SJCRH30 (cell line): ENCODE measurements at regions not wholly inside any gene's neighbourhood (a gene's known extent, or its start where the extent isn't known, plus 50 kb on each side); places are given as distances from the start of the nearest gene placed in this dataset.
"Not testable (repeated sequence)": the region's sequence is repeated elsewhere in the genome, so short reads cannot be mapped to it uniquely, and the experiment has no call there.

Experiments used
- DNase-seq, 2 experiments: peaks; one replicate each; pipeline ENCODE4 v3.0.0-alpha.2; 2015 to 2020
- H3K27ac ChIP-seq: fragments of 250-450 bp; sonication (Bioruptor Pico); 2 replicates; pipeline ENCODE4 v1.5.1; 2020; ENCODE audit warnings: mild to moderate bottlenecking, moderate library complexity
- H3K27me3 ChIP-seq: fragments of 250-450 bp; sonication (Bioruptor Pico); 2 replicates; pipeline ENCODE4 v1.5.1; 2020; ENCODE audit warnings: mild to moderate bottlenecking, moderate library complexity
- H3K36me3 ChIP-seq: fragments of 250-450 bp; sonication (Bioruptor Pico); 2 replicates; pipeline ENCODE4 v1.5.1; 2020; ENCODE audit warnings: mild to moderate bottlenecking, moderate library complexity
- H3K4me1 ChIP-seq: fragments of 250-450 bp; sonication (Bioruptor Pico); 2 replicates; pipeline ENCODE4 v1.5.1; 2020; ENCODE audit warnings: mild to moderate bottlenecking, moderate library complexity
- H3K4me3 ChIP-seq: fragments of 250-450 bp; sonication (Bioruptor Pico); 2 replicates; pipeline ENCODE4 v1.5.1; 2020; ENCODE audit warnings: mild to moderate bottlenecking, moderate library complexity
- H3K9me3 ChIP-seq: fragments of 250-450 bp; sonication (Bioruptor Pico); replicated peaks from 2 replicates; pipeline ENCODE4 v1.5.1; 2020; ENCODE audit warnings: mild to moderate bottlenecking, moderate library complexity

DNA sequence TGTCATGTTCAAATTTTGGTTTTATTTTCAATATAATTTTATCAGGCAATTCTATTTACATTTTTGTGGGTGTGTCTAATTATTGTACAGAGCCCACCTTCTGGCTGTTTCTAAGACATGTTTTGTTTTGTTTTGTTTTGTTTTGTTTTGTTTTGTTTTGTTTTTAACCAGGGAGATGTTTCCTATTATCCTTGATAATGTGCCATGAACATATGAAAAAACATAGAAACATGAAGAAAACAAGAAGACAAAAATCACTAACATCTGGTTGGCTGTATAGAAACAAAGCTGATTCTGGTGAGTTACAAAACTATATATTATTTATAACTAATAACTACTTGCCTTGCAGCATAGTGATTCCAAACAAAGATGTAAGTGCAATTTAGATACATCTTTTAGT lies 128.1 kb upstream of the TRPC4 start:
- no peak for DNase-seq
- no peak overlapping the region for H3K27ac ChIP-seq
- H3K9me3 ChIP-seq, result no peaks in the 10 kb centered on the region
- no peaks in the 10 kb centered on the region for H3K36me3 ChIP-seq
- no peaks in the 10 kb centered on the region for H3K4me1 ChIP-seq
- H3K27me3 ChIP-seq, result no peaks in the 10 kb centered on the region
- no peak overlapping the region for H3K4me3 ChIP-seq

- H3K27me3 ChIP-seq, result no peaks in the 10 kb centered on the region
- no peak overlapping the region for H3K27ac ChIP-seq
- no peaks in the 10 kb centered on the region for H3K9me3 ChIP-seq
- H3K4me1 ChIP-seq, result no peaks in the 10 kb centered on the region
- H3K4me3 ChIP-seq, result no peak overlapping the region
- DNase-seq, result no peak
- H3K36me3 ChIP-seq, result no peaks in the 10 kb centered on the region
These were observed 125.5 kb upstream of the TRPC4 start for GRCh38 chr13:37995092-37995491.

GRCh38 chr13:37986811-37987210 lies 117.2 kb upstream of the TRPC4 start:
- DNase-seq, result no peak
- Histone ChIP-seq H3K4me3 (no peak overlapping the region), H3K4me1 (no peaks in the 10 kb centered on the region), H3K9me3 (no peaks in the 10 kb centered on the region), H3K27ac (no peak overlapping the region), H3K36me3 (no peaks in the 10 kb centered on the region), H3K27me3 (no peaks in the 10 kb centered on the region)

- Histone ChIP-seq H3K27me3 (no peaks in the 10 kb centered on the region), H3K36me3 (no peaks in the 10 kb centered on the region), H3K9me3 (no peaks in the 10 kb centered on the region), H3K4me3 (no peak overlapping the region), H3K4me1 (no peaks in the 10 kb centered on the region), H3K27ac (no peak overlapping the region)
- no peak for DNase-seq
These were observed 115.7 kb upstream of the TRPC4 start for GRCh38 chr13:37985281-37985680.

DNA sequence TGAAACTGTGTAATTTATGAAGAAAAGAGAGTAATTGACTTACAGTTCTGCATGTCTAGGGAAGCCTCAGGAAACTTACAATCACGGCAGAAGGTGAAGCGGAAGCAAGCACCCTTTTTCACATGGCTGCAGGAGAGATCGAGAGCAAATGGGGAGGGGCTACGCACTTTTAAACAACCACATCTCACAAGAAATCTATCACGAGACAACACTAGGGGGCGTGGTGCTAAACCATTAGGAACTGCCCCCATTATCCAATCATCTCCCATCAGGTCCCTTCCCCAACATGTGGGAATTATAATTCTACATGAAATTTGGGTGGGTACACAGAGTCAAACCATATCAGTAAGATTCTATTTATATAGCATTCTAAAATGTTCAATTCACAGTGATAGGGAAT lies 114.8 kb upstream of the TRPC4 start:
- Histone ChIP-seq H3K36me3 (no peaks in the 10 kb centered on the region), H3K9me3 (no peaks in the 10 kb centered on the region), H3K27ac (no peak overlapping the region), H3K27me3 (no peaks in the 10 kb centered on the region), H3K4me3 (no peak overlapping the region), H3K4me1 (no peaks in the 10 kb centered on the region)
- DNase-seq, result peak; percentile 13 to 41

DNA sequence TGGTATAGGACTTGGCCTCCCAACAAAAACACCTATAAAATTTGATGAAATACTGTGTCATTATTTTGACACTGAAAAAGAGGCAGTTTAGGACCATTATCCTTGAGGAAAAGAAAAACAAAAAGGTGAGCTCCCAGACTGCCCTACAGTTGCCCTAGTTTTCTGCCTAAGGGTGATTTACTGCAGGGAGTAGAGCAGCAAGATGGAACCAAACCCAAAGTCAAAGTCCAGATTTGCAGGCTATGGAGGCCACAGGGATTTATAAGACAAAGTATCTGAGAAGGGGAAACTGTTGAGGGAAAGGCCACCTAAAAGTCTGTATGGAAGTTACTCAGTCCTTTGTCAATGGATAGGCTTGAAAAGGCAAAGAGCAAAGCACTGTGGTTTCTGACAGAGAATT lies 112.4 kb upstream of the TRPC4 start:
- no peaks in the 10 kb centered on the region for H3K9me3 ChIP-seq
- DNase-seq, result no peak
- no peak overlapping the region for H3K27ac ChIP-seq

DNA sequence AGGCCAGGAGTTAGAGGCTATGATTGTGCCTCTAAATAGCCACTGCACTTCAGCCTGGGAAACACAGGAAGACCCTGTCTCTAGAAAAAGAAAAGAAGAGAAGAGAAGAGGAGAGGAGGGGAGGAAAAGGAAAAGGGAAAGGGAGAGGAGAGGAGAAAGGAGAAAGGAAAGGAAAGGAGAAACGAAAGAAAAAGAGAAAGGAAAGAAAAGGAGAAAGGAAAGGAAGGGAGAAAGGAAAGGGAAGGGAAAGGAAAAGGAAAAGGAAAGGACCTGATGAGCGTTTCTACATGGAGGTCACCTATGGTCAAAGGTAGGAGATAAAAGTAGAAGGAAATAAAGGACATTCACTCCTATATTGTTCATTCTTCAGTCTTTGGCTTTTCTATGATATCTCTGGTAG lies 109.1 kb upstream of the TRPC4 start:
- Histone ChIP-seq H3K4me3 (no peak overlapping the region), H3K27ac (no peak overlapping the region)
- no peak for DNase-seq

More for the DNA sequence above, 112.4 kb upstream of the TRPC4 start:
- H3K4me1 ChIP-seq, result no peaks in the 10 kb centered on the region
- no peak overlapping the region for H3K4me3 ChIP-seq
- H3K36me3 ChIP-seq, result no peaks in the 10 kb centered on the region
- no peaks in the 10 kb centered on the region for H3K27me3 ChIP-seq

GRCh38 chr13:37968555-37968954 lies 99.0 kb upstream of the TRPC4 start:
- no peak for DNase-seq
- Histone ChIP-seq H3K36me3 (no peaks in the 10 kb centered on the region), H3K4me3 (no peak overlapping the region), H3K4me1 (no peaks in the 10 kb centered on the region), H3K27me3 (no peaks in the 10 kb centered on the region; the same call in 1 of the 2 replicates), H3K9me3 (no peaks in the 10 kb centered on the region), H3K27ac (no peak overlapping the region)

More for the DNA sequence above, 109.1 kb upstream of the TRPC4 start:
- H3K9me3 ChIP-seq, result no peaks in the 10 kb centered on the region
- H3K36me3 ChIP-seq, result no peaks in the 10 kb centered on the region
- H3K4me1 ChIP-seq, result peaks cover 3% of the 10 kb centered on the region; the same call in 1 of the 2 replicates
- no peaks in the 10 kb centered on the region for H3K27me3 ChIP-seq

- H3K4me3 ChIP-seq, result no peak overlapping the region
- no peaks in the 10 kb centered on the region for H3K36me3 ChIP-seq
- no peaks in the 10 kb centered on the region for H3K4me1 ChIP-seq
- DNase-seq, result no peak
- H3K27me3 ChIP-seq, result no peaks in the 10 kb centered on the region; the same call in 1 of the 2 replicates
- H3K27ac ChIP-seq, result no peak overlapping the region
- H3K9me3 ChIP-seq, result no peaks in the 10 kb centered on the region
These were observed 96.7 kb upstream of the TRPC4 start for GRCh38 chr13:37966266-37966665.

DNA sequence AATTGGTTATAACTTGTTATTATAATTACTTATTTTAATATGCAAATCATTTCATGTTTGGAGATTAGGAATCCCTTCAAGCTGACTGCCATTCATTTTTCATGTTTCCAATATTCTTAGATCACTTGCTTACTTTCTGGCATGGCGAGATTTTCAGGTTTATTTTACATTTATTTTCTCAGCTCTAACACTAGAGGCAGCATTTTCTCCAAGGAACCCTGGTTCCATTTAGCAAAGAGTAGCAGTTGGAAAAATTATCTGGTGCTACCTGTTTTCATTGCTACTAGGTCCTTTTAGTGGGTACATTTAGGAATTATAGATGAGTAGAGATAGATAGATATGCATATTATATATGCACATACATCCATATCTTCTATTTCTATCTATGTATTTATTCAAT lies 90.9 kb upstream of the TRPC4 start:
- Histone ChIP-seq H3K4me3 (no peak overlapping the region), H3K36me3 (no peaks in the 10 kb centered on the region), H3K27me3 (peaks cover 4% of the 10 kb centered on the region), H3K9me3 (no peaks in the 10 kb centered on the region), H3K4me1 (no peaks in the 10 kb centered on the region), H3K27ac (no peak overlapping the region)
- no peak for DNase-seq

GRCh38 chr13:37959284-37959683 lies 89.7 kb upstream of the TRPC4 start:
- no peaks in the 10 kb centered on the region for H3K4me1 ChIP-seq
- no peaks in the 10 kb centered on the region for H3K9me3 ChIP-seq

GRCh38 chr13:37956536-37956935 lies 87.0 kb upstream of the TRPC4 start:
- DNase-seq, result no peak
- no peak overlapping the region for H3K4me3 ChIP-seq
- H3K36me3 ChIP-seq, result no peaks in the 10 kb centered on the region
- no peaks in the 10 kb centered on the region for H3K4me1 ChIP-seq
- H3K9me3 ChIP-seq, result no peaks in the 10 kb centered on the region
- H3K27ac ChIP-seq, result no peak overlapping the region
- peaks cover 4% of the 10 kb centered on the region for H3K27me3 ChIP-seq

More at GRCh38 chr13:37959284-37959683, 89.7 kb upstream of the TRPC4 start:
- Histone ChIP-seq H3K27me3 (peaks cover 4% of the 10 kb centered on the region), H3K36me3 (no peaks in the 10 kb centered on the region), H3K27ac (no peak overlapping the region), H3K4me3 (no peak overlapping the region)
- DNase-seq, result no peak

- not testable (repeated sequence) for H3K27me3 ChIP-seq, H3K4me1 ChIP-seq, H3K4me3 ChIP-seq, H3K9me3 ChIP-seq, DNase-seq, H3K27ac ChIP-seq, H3K36me3 ChIP-seq
These were observed 85.0 kb upstream of the TRPC4 start for GRCh38 chr13:37954597-37954996.

- H3K4me3 ChIP-seq, result no peak overlapping the region
These were observed 84.6 kb upstream of the TRPC4 start for GRCh38 chr13:37954191-37954590.

DNA sequence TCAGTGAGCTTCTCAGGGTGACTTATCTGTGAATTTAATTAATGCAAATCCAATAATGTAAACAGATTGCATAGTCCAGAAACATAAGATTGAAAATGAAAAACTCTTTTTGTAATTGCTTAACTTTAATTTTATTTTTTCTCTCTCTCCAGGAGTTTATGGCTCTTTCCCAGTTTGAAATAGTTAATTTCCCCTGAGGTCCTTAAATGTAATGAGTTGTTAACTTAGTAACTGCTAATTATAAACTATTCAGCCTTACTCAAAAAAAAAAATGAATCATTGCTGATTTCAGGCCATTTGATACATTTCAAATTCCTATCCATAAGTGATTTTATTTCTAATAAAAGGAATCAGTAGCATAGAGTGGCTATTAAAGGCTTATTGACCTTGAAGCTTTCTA lies 84.1 kb upstream of the TRPC4 start:
- no peaks in the 10 kb centered on the region for H3K4me1 ChIP-seq
- no peak overlapping the region for H3K27ac ChIP-seq
- H3K9me3 ChIP-seq, result 0 out of 2 replicates have a peak, but pooled peaks cover 2% of the 10 kb centered on the region
- no peak overlapping the region for H3K4me3 ChIP-seq
- peaks cover 4% of the 10 kb centered on the region for H3K27me3 ChIP-seq
- H3K36me3 ChIP-seq, result no peaks in the 10 kb centered on the region
- DNase-seq, result no peak

More at GRCh38 chr13:37954191-37954590, 84.6 kb upstream of the TRPC4 start:
- no peak for DNase-seq
- Histone ChIP-seq H3K36me3 (no peaks in the 10 kb centered on the region), H3K9me3 (0 out of 2 replicates have a peak, but pooled peaks cover 2% of the 10 kb centered on the region), H3K27me3 (peaks cover 4% of the 10 kb centered on the region), H3K4me1 (no peaks in the 10 kb centered on the region), H3K27ac (no peak overlapping the region)

DNA sequence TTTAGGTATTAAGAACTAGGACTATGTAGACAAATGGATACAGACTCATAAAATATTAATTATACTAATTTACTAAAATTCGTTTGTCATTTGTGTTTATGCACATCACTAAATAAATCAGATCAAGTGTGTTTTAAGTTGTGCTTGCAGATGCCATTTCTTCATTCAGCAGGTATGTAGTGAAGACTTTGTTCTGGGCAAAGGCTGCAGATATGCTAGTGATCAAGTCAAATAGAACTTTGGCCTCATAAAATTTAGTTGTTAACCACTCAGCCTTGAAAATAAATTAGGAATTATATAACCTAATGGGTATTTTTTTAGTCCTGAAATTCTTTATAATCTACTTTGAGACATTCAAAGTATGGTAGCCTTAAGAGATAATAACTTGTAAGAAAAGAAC lies 80.4 kb upstream of the TRPC4 start:
- no peaks in the 10 kb centered on the region for H3K4me1 ChIP-seq
- H3K27ac ChIP-seq, result no peak overlapping the region
- H3K27me3 ChIP-seq, result no peaks in the 10 kb centered on the region
- no peaks in the 10 kb centered on the region for H3K36me3 ChIP-seq
- H3K9me3 ChIP-seq, result 0 out of 2 replicates have a peak, but pooled peaks cover 2% of the 10 kb centered on the region
- no peak overlapping the region for H3K4me3 ChIP-seq
- no peak for DNase-seq
